ENCODE measurements at regions not wholly inside any gene's neighbourhood (a gene's known extent, or its start where the extent isn't known, plus 50 kb on each side); places are given as distances from the start of the nearest gene placed in this dataset.

GRCh38 chr10:117761695-117762094 lies 219.1 kb downstream of the EMX2 start:
- no peak for TF ChIP-seq EZH2 (IDR thresholded peaks at IDR 0.05; ENCODE audit: borderline replicate concordance, low read depth, low read length, severe bottlenecking)
- TF ChIP-seq CTCF (IDR thresholded peaks at IDR 0.05; ENCODE audit: borderline replicate concordance, extremely low read depth, low read length, poor library complexity, severe bottlenecking) = no peak
